Left lung (tissue), 4 donors: ENCODE measurements at regions not wholly inside any gene's neighbourhood (a gene's known extent, or its start where the extent isn't known, plus 50 kb on each side); places are given as distances from the start of the nearest gene placed in this dataset.

Experiments used
- ATAC-seq: fragments of 200-7000 bp; cut with Tn5 transposase; one replicate; pipeline ENCODE4 v1.9.1; 2020; ENCODE audit warnings: moderate library complexity
- DNase-seq, 4 donors: peaks; one replicate each; pipeline ENCODE4 v3.0.0-alpha.2; 2013 to 2020
- H3K27ac ChIP-seq, 2 donors: fragments of 200-600 bp; sonication (generic) in 1 of 2; one replicate each; pipeline versions ENCODE4 v1.5.0 to v1.8.0; 2020 to 2021
- H3K27me3 ChIP-seq, 2 donors: fragments of 200-600 bp; sonication (generic) in 1 of 2; one replicate each; pipeline versions ENCODE4 v1.5.0 to v1.8.0; 2020 to 2021
- H3K36me3 ChIP-seq, 2 donors: fragments of 200-600 bp; sonication (generic) in 1 of 2; one replicate each; pipeline versions ENCODE4 v1.5.0 to v1.8.0; 2020 to 2021
- H3K4me1 ChIP-seq, 2 donors: fragments of 200-600 bp; one replicate each; pipeline ENCODE4 v1.8.0; 2021
- H3K4me3 ChIP-seq, 2 donors: fragments of 200-600 bp; sonication (generic) in 1 of 2; one replicate each; pipeline versions ENCODE4 v1.5.0 to v1.8.0; 2020 to 2021; ENCODE audit warnings: mild to moderate bottlenecking in 1 of 2
- H3K9me3 ChIP-seq, 2 donors: fragments of 200-600 bp; sonication (generic) in 1 of 2; one replicate each; pipeline versions ENCODE4 v1.5.0 to v1.8.0; 2020 to 2021
- intact Hi-C, 2 donors: fragments of 100-400 bp; cut with DNase I; formaldehyde crosslinking; loops; one replicate each; pipeline versions ENCODE4 v1.11.2 to v1.14.2; 2022
- TF ChIP-seq, protein P1 (sequence below), 2 donors: fragments of 200-600 bp; sonication (generic) in 1 of 2; IDR thresholded peaks; one replicate each; pipeline versions ENCODE4 v1.5.0 to v1.8.0; 2021; ENCODE audit warnings: antibody characterized with exemption in 2 of 2
- donor health status: DM: no; HTN: yes; CAD: no.
- donor health status: DM: no; HTN: no; CAD: no.

DNA sequence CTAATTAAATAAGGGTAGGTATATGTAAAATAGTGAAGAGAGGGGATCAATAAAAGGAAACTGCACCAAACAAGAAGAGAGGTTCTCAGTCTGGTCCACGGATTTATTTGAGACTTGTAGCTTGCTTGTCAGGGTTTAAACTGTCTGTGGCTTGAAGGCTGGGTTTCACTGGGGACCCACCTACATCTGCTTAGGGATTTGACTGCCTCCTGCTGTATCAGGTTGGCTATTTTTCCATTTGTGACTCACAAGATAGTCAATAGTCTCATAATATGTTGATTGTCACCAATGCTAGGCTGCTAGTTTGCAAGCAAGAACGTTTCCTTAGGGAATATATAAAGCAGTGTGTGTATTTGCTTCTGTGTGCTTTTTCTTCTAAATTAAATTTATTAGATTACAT lies 1950.7 kb upstream of the IGFBP7 start:
- Histone ChIP-seq H3K4me3 (no peak overlapping the region), H3K36me3 (no peaks in the 10 kb centered on the region), H3K9me3 (no peaks in the 10 kb centered on the region), H3K27me3 (no peaks in the 10 kb centered on the region), H3K27ac (no peak overlapping the region), H3K4me1 (no peaks in the 10 kb centered on the region)
- intact Hi-C loops: no loop called here
- no peak for ATAC-seq
- no peak for DNase-seq
- TF ChIP-seq, protein P1, sequence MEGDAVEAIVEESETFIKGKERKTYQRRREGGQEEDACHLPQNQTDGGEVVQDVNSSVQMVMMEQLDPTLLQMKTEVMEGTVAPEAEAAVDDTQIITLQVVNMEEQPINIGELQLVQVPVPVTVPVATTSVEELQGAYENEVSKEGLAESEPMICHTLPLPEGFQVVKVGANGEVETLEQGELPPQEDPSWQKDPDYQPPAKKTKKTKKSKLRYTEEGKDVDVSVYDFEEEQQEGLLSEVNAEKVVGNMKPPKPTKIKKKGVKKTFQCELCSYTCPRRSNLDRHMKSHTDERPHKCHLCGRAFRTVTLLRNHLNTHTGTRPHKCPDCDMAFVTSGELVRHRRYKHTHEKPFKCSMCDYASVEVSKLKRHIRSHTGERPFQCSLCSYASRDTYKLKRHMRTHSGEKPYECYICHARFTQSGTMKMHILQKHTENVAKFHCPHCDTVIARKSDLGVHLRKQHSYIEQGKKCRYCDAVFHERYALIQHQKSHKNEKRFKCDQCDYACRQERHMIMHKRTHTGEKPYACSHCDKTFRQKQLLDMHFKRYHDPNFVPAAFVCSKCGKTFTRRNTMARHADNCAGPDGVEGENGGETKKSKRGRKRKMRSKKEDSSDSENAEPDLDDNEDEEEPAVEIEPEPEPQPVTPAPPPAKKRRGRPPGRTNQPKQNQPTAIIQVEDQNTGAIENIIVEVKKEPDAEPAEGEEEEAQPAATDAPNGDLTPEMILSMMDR (IDR thresholded peaks at IDR 0.05): no peak

DNA sequence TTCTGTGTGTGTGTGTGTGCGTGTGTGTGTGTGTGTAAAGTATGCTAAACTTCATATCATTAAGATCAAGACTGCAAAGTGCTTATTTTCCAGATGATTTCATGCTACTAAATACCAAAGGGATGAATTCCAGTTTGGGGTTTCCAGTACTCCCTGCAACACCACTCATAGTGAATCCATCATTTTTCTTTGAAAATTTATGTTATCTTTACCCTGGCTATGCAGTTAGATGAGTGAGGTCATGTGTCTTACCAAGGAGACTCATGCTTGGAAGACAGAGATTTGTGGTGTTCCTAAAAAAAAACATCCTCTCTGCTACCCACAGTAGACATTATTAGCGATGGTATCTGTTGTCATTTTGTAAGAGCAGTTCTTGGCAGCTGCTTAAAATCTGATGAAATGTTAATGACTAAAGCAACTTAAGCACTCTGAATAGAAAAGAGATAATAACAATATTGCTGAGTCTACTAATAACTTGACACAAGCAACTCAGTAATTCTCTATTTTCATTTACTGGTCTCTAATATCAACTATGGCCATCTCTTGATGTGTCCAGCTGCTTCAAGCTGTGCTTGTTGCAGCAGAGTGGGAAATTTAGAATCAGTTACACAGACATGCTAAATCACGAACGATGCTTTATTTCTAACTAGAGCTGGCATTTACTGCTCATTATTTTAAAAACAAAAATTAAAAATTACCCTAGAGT lies 1953.0 kb upstream of the IGFBP7 start:
- TF ChIP-seq, protein P1 (IDR thresholded peaks at IDR 0.05): no peak
- DNase-seq (peak in 2 of 4 donors; percentile 25 to 58), ATAC-seq (no peak)
- H3K27ac ChIP-seq: no peak overlapping the region
- no peaks in the 10 kb centered on the region for H3K27me3 ChIP-seq
- no peak overlapping the region for H3K4me3 ChIP-seq
- intact Hi-C loops: no loop called here
- no peaks in the 10 kb centered on the region for H3K36me3 ChIP-seq
- no peaks in the 10 kb centered on the region for H3K9me3 ChIP-seq
- no peaks in the 10 kb centered on the region for H3K4me1 ChIP-seq

DNA sequence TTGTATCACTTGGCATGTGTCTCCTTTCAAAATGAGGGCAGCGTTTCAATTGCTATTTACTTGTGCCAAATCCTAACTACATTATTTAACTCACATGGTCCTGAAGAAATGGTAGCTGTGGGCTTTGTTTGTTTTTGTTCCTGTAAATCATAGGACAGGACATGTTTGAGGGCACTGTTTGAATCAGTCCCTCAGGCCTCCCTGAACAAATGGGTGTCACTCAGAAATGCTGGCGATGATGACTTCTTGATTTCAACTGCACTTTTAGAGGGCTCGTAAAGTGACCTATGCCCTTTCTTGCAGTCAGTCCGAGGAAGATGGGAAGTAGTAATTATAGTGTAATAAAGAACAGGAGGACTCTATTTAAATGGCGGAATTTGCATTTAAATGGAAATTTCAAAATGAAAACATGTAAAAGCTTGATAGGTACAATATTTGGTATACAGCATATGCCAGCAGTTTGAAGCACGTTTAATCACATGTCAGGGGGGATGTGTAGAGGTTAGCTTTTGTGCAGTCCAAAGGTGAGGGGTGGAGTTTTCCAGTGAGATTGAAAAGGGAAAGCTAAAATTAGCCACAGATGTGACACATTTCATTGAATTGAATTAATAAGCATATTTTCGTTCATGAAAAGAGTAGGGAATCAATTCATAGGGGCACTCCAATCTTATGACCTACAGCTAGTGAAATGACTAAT lies 1958.7 kb upstream of the IGFBP7 start:
- DNase-seq (no peak), ATAC-seq (no peak)
- TF ChIP-seq, protein P1 (IDR thresholded peaks at IDR 0.05): no peak
- intact Hi-C loops: no loop called here
- no peaks in the 10 kb centered on the region for H3K9me3 ChIP-seq
- no peak overlapping the region for H3K4me3 ChIP-seq
- no peaks in the 10 kb centered on the region for H3K4me1 ChIP-seq
- H3K36me3 ChIP-seq: no peaks in the 10 kb centered on the region
- no peak overlapping the region for H3K27ac ChIP-seq
- H3K27me3 ChIP-seq: no peaks in the 10 kb centered on the region

DNA sequence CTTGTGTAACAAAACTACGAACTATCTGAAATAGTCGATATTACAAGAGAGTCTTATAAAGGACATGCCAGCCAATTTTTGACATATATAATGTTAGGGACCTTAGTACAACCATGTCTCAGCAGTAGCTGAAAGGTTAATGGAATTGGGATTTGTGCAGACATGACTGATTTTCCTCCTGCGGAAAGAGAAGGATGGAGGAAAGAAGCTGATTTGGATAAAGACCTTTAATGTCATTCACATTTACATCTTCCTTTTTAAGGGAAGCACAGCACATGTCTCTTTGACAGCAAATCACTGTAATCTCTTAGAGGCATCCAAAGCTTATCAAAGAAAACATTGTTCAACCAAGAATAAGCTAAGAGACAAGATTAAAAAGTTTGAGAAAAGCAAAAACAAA lies 1976.2 kb upstream of the IGFBP7 start:
- intact Hi-C loops: no loop called here

More for the DNA sequence above, 1976.2 kb upstream of the IGFBP7 start:
- no peaks in the 10 kb centered on the region for H3K9me3 ChIP-seq
- DNase-seq (no peak), ATAC-seq (no peak)
- H3K27me3 ChIP-seq: no peaks in the 10 kb centered on the region
- H3K4me1 ChIP-seq: no peaks in the 10 kb centered on the region
- TF ChIP-seq, protein P1 (IDR thresholded peaks at IDR 0.05): no peak
- H3K4me3 ChIP-seq: no peak overlapping the region
- no peaks in the 10 kb centered on the region for H3K36me3 ChIP-seq
- no peak overlapping the region for H3K27ac ChIP-seq
